ENCODE measurements at regions not wholly inside any gene's neighbourhood (a gene's known extent, or its start where the extent isn't known, plus 50 kb on each side); places are given as distances from the start of the nearest gene placed in this dataset.

- TF ChIP-seq GATA2 (IDR thresholded peaks at IDR 0.05; ENCODE audit: low read depth, low read length): no peak
- no peak for TF ChIP-seq GATA3 (IDR thresholded peaks at IDR 0.05; ENCODE audit: low read depth, low read length)
These were observed 384.0 kb downstream of the PLK2 start for GRCh38 chr5:58075907-58076306.

- TF ChIP-seq GATA2 (IDR thresholded peaks at IDR 0.05; ENCODE audit: low read depth, low read length) (no peak), GATA3 (IDR thresholded peaks at IDR 0.05; ENCODE audit: low read depth, low read length) (no peak)
These were observed 385.2 kb downstream of the PLK2 start for GRCh38 chr5:58074717-58075116.

GRCh38 chr5:58074222-58074621 is 385.7 kb downstream of the PLK2 start:
- no peak for TF ChIP-seq GATA3 (IDR thresholded peaks at IDR 0.05; ENCODE audit: low read depth, low read length)
- no peak for TF ChIP-seq GATA2 (IDR thresholded peaks at IDR 0.05; ENCODE audit: low read depth, low read length)

GRCh38 chr5:58073243-58073642 is 386.6 kb downstream of the PLK2 start:
- no peak for TF ChIP-seq GATA2 (IDR thresholded peaks at IDR 0.05; ENCODE audit: low read depth, low read length)
- TF ChIP-seq GATA3 (IDR thresholded peaks at IDR 0.05; ENCODE audit: low read depth, low read length): no peak

- TF ChIP-seq GATA2 (IDR thresholded peaks at IDR 0.05; ENCODE audit: low read depth, low read length): no peak
- TF ChIP-seq GATA3 (IDR thresholded peaks at IDR 0.05; ENCODE audit: low read depth, low read length): no peak
These were observed 387.5 kb downstream of the PLK2 start for GRCh38 chr5:58072300-58072965.

GRCh38 chr5:58071566-58071965 is 388.3 kb downstream of the PLK2 start:
- TF ChIP-seq GATA3 (IDR thresholded peaks at IDR 0.05; ENCODE audit: low read depth, low read length): no peak
- TF ChIP-seq GATA2 (IDR thresholded peaks at IDR 0.05; ENCODE audit: low read depth, low read length): no peak

- TF ChIP-seq GATA2 (IDR thresholded peaks at IDR 0.05; ENCODE audit: low read depth, low read length) (no peak), GATA3 (IDR thresholded peaks at IDR 0.05; ENCODE audit: low read depth, low read length) (no peak)
These were observed 390.0 kb downstream of the PLK2 start for GRCh38 chr5:58069846-58070245.

- no peak for TF ChIP-seq GATA2 (IDR thresholded peaks at IDR 0.05; ENCODE audit: low read depth, low read length)
These were observed 390.7 kb downstream of the PLK2 start for GRCh38 chr5:58069016-58069705.

GRCh38 chr5:58066557-58066956 is 393.3 kb downstream of the PLK2 start:
- no peak for TF ChIP-seq GATA2 (IDR thresholded peaks at IDR 0.05; ENCODE audit: low read depth, low read length)
- TF ChIP-seq GATA3 (IDR thresholded peaks at IDR 0.05; ENCODE audit: low read depth, low read length): no peak

GRCh38 chr5:58066076-58066475 is 393.8 kb downstream of the PLK2 start:
- no peak for TF ChIP-seq GATA3 (IDR thresholded peaks at IDR 0.05; ENCODE audit: low read depth, low read length)
- no peak for TF ChIP-seq GATA2 (IDR thresholded peaks at IDR 0.05; ENCODE audit: low read depth, low read length)

GRCh38 chr5:58064801-58065200 is 395.1 kb downstream of the PLK2 start:
- no peak for TF ChIP-seq GATA3 (IDR thresholded peaks at IDR 0.05; ENCODE audit: low read depth, low read length)
- TF ChIP-seq GATA2 (IDR thresholded peaks at IDR 0.05; ENCODE audit: low read depth, low read length): no peak

GRCh38 chr5:58060996-58061395 is 398.9 kb downstream of the PLK2 start:
- no peak for TF ChIP-seq GATA3 (IDR thresholded peaks at IDR 0.05; ENCODE audit: low read depth, low read length)
- TF ChIP-seq GATA2 (IDR thresholded peaks at IDR 0.05; ENCODE audit: low read depth, low read length): no peak

GRCh38 chr5:58057324-58057723 is 402.6 kb downstream of the PLK2 start:
- TF ChIP-seq GATA2 (IDR thresholded peaks at IDR 0.05; ENCODE audit: low read depth, low read length) (no peak), GATA3 (IDR thresholded peaks at IDR 0.05; ENCODE audit: low read depth, low read length) (no peak)

- TF ChIP-seq GATA3 (IDR thresholded peaks at IDR 0.05; ENCODE audit: low read depth, low read length) (no peak), GATA2 (IDR thresholded peaks at IDR 0.05; ENCODE audit: low read depth, low read length) (no peak)
These were observed 403.3 kb downstream of the PLK2 start for GRCh38 chr5:58056546-58056945.

GRCh38 chr5:58054018-58054417 is 405.9 kb downstream of the PLK2 start:
- TF ChIP-seq GATA2 (IDR thresholded peaks at IDR 0.05; ENCODE audit: low read depth, low read length) (no peak), GATA3 (IDR thresholded peaks at IDR 0.05; ENCODE audit: low read depth, low read length) (no peak)
